HUES6 (cell line): ENCODE measurements at regions not wholly inside any gene's neighbourhood (a gene's known extent, or its start where the extent isn't known, plus 50 kb on each side); places are given as distances from the start of the nearest gene placed in this dataset.

ENCODE experiments used
- H3K27ac ChIP-seq: 2 replicates; pipeline ENCODE4 v1.7.0; 2013; ENCODE audit warnings: low read depth, mild to moderate bottlenecking, low read length, inconsistent platforms
- H3K27me3 ChIP-seq: 2 replicates; pipeline ENCODE4 v1.6.1; 2013; ENCODE audit warnings: low read length; ENCODE audit not compliant: control insufficient read depth, insufficient read depth
- H3K36me3 ChIP-seq: 2 replicates; pipeline ENCODE4 v1.6.1; 2013; ENCODE audit warnings: low read length; ENCODE audit not compliant: control insufficient read depth, insufficient read depth
- H3K4me1 ChIP-seq: 2 replicates; pipeline ENCODE4 v1.6.1; 2013; ENCODE audit warnings: low read length; ENCODE audit not compliant: control insufficient read depth, insufficient read depth
- H3K4me3 ChIP-seq: 2 replicates; pipeline ENCODE4 v1.5.1; 2013; ENCODE audit warnings: low read depth, low read length
- H3K9ac ChIP-seq: one replicate; pipeline ENCODE4 v1.6.1; 2013; ENCODE audit warnings: mild to moderate bottlenecking, low read length
- H3K9me3 ChIP-seq: 2 replicates; pipeline ENCODE4 v1.6.1; 2013; ENCODE audit warnings: low read depth, low read length; ENCODE audit not compliant: control insufficient read depth, insufficient read depth

- H3K27ac ChIP-seq, result no peak overlapping the region
- H3K4me3 ChIP-seq, result no peak overlapping the region
- H3K4me1 ChIP-seq, result peaks cover 5% of the 10 kb centered on the region; the same call in 1 of the 2 replicates
- no peaks in the 10 kb centered on the region for H3K9me3 ChIP-seq
- no peaks in the 10 kb centered on the region for H3K36me3 ChIP-seq
- no peak overlapping the region for H3K9ac ChIP-seq
- no peaks in the 10 kb centered on the region for H3K27me3 ChIP-seq
Observed at GRCh38 chr5:74028976-74029375, 403.0 kb downstream of the ARHGEF28 start.

- H3K9me3 ChIP-seq, result no peaks in the 10 kb centered on the region
- H3K27ac ChIP-seq, result no peak overlapping the region
- no peaks in the 10 kb centered on the region for H3K27me3 ChIP-seq
- no peak overlapping the region for H3K9ac ChIP-seq
- H3K4me1 ChIP-seq, result peaks cover 5% of the 10 kb centered on the region; the same call in 1 of the 2 replicates
- H3K4me3 ChIP-seq, result no peak overlapping the region
- no peaks in the 10 kb centered on the region for H3K36me3 ChIP-seq
Observed at GRCh38 chr5:74028406-74028805, 402.4 kb downstream of the ARHGEF28 start.

DNA sequence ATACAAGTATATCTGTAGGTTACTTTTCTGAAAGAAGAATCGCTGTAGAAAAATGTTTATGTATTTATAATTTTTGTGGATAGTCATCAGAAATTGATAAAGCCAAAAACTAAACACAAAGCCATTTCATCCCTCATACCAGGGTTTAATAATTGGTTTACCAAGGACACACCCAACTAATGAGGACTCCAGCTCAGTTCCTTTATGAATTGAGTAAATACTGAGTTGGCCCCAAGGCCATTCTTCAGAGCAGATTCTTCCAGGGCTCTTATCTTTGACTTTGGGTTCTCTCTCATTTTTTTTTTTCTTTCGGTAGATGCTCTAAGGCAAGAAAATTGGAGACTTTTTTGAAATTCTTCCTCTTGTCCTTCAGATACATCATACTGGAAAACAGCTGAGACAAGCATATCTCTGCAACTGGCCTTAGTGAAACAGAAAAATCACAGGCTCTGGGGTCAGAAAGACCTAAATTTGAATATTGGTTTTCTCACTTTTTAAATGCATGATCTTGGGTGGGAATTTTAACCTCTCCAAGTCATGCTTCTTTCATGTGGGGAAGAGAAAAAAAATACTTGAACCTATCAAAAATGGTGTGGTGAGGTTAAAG lies 401.8 kb downstream of the ARHGEF28 start:
- Histone ChIP-seq H3K36me3 (no peaks in the 10 kb centered on the region), H3K4me1 (peaks cover 5% of the 10 kb centered on the region; the same call in 1 of the 2 replicates), H3K4me3 (no peak overlapping the region), H3K27me3 (no peaks in the 10 kb centered on the region), H3K9me3 (no peaks in the 10 kb centered on the region), H3K27ac (no peak overlapping the region), H3K9ac (no peak overlapping the region)

DNA sequence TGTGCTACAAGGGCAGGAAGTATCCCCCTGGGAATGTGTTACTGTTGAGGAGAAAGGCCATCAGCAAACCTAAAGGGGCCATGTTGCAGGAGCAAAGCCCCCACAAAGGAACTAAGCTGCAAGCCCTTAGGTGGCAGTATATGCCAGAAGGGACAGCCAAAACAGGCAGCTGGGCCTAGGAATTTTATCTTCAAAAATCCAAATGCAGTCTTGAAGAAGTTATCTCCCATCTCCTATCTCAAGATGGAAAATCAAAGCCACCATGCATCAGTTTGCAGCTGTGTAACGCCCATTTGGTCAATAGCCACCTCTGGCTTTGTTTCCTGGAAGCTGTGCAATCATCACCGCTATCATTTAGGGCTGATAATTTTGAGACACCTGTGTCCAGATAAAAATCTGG lies 400.3 kb downstream of the ARHGEF28 start:
- no peaks in the 10 kb centered on the region for H3K27me3 ChIP-seq
- no peaks in the 10 kb centered on the region for H3K36me3 ChIP-seq
- peaks cover 5% of the 10 kb centered on the region; the same call in 1 of the 2 replicates for H3K4me1 ChIP-seq
- H3K4me3 ChIP-seq, result no peak overlapping the region
- H3K9ac ChIP-seq, result no peak overlapping the region
- H3K27ac ChIP-seq, result no peak overlapping the region
- H3K9me3 ChIP-seq, result no peaks in the 10 kb centered on the region

DNA sequence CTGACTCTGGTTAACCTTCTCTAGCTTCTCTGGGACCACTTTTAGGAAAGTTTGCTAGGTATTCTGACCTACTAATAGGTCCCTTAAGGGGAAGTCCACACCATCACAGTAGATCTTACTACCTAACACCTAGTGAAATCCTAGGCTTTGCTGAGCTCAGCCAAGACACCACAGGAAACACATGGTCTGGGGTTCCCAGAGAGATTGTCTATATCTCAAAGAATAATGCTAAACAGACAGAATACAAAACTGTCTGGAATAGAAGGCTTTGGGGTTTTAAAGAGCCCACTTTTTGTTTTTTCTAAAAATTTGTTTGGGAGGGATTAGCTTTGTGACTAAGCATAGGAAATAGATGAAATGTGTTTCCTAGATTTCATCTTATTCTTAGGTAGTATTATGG lies 395.1 kb downstream of the ARHGEF28 start:
- Histone ChIP-seq H3K9me3 (no peaks in the 10 kb centered on the region), H3K4me3 (no peak overlapping the region), H3K36me3 (no peaks in the 10 kb centered on the region), H3K4me1 (peaks cover 16% of the 10 kb centered on the region), H3K27ac (no peak overlapping the region), H3K9ac (no peak overlapping the region), H3K27me3 (no peaks in the 10 kb centered on the region)

GRCh38 chr5:74020503-74020902 lies 394.5 kb downstream of the ARHGEF28 start:
- Histone ChIP-seq H3K27me3 (no peaks in the 10 kb centered on the region), H3K27ac (no peak overlapping the region), H3K36me3 (no peaks in the 10 kb centered on the region), H3K4me3 (no peak overlapping the region), H3K9me3 (no peaks in the 10 kb centered on the region), H3K4me1 (peaks cover 12% of the 10 kb centered on the region), H3K9ac (no peak overlapping the region)

DNA sequence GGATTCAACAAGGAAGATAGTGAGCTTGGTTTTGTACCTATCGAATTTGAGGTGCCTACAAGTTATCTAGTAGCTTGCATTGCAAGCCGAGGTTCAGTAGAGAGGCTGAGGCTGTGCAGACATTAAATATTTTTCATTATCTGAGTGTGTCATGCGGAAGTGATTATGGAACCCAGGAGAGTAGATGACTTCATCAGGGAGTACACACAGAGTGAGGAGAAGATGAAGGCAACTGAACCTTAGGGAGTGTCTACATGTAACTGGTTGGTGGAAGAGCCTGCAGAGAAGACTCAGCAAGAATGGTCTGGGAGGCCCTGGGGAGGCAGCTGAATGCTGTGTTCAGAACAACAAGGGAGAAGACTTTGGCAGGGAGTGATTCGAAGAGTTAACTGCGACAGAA lies 393.9 kb downstream of the ARHGEF28 start:
- Histone ChIP-seq H3K9ac (no peak overlapping the region), H3K4me1 (peaks cover 12% of the 10 kb centered on the region), H3K9me3 (no peaks in the 10 kb centered on the region), H3K27me3 (no peaks in the 10 kb centered on the region), H3K4me3 (no peak overlapping the region), H3K36me3 (no peaks in the 10 kb centered on the region), H3K27ac (no peak overlapping the region)

- no peak overlapping the region for H3K4me3 ChIP-seq
- no peaks in the 10 kb centered on the region for H3K27me3 ChIP-seq
- no peak overlapping the region for H3K9ac ChIP-seq
- peaks cover 12% of the 10 kb centered on the region for H3K4me1 ChIP-seq
- H3K9me3 ChIP-seq, result no peaks in the 10 kb centered on the region
- no peaks in the 10 kb centered on the region for H3K36me3 ChIP-seq
- no peak overlapping the region for H3K27ac ChIP-seq
Observed at GRCh38 chr5:74017786-74018211, 391.8 kb downstream of the ARHGEF28 start.

GRCh38 chr5:74017112-74017511 lies 391.1 kb downstream of the ARHGEF28 start:
- Histone ChIP-seq H3K4me3 (no peak overlapping the region), H3K9ac (no peak overlapping the region), H3K27me3 (no peaks in the 10 kb centered on the region), H3K4me1 (peaks cover 12% of the 10 kb centered on the region), H3K9me3 (no peaks in the 10 kb centered on the region), H3K36me3 (no peaks in the 10 kb centered on the region), H3K27ac (no peak overlapping the region)

DNA sequence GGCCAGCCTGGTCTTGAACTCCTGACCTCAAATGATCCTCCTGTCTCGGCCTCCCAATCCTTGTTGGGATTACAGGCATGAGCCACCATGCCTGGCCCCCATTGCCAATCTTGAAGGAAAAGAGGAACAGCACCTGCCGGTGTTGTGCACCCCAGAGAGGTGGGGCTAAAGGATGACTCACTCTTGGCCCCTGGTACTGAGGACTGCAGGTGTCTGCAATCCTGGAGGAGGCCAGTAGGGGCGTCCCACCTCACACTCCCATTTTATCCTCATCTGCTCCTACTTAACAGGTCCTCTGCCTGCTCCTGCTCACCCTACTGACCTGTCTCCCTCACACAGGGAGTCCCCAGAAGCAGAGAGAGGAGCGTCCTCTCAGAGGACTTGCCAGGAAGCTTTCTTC lies 390.4 kb downstream of the ARHGEF28 start:
- no peak overlapping the region for H3K27ac ChIP-seq
- H3K36me3 ChIP-seq, result no peaks in the 10 kb centered on the region
- no peaks in the 10 kb centered on the region for H3K9me3 ChIP-seq
- H3K4me3 ChIP-seq, result no peak overlapping the region
- H3K9ac ChIP-seq, result no peak overlapping the region
- no peaks in the 10 kb centered on the region for H3K27me3 ChIP-seq
- H3K4me1 ChIP-seq, result peaks cover 12% of the 10 kb centered on the region

- no peak overlapping the region for H3K9ac ChIP-seq
- H3K4me1 ChIP-seq, result peaks cover 12% of the 10 kb centered on the region
- no peaks in the 10 kb centered on the region for H3K9me3 ChIP-seq
- H3K27ac ChIP-seq, result no peak overlapping the region
- no peaks in the 10 kb centered on the region for H3K27me3 ChIP-seq
- no peak overlapping the region for H3K4me3 ChIP-seq
- H3K36me3 ChIP-seq, result no peaks in the 10 kb centered on the region
Observed at GRCh38 chr5:74015716-74016115, 389.7 kb downstream of the ARHGEF28 start.
